SK-N-SH treated with all-trans-retinoic acid at 6 μM for 48 hours (cell line): ENCODE measurements at regions not wholly inside any gene's neighbourhood (a gene's known extent, or its start where the extent isn't known, plus 50 kb on each side); places are given as distances from the start of the nearest gene placed in this dataset.

Experiments used
- ARNTL ChIP-seq: fragments of 450-650 bp; formaldehyde crosslinking; IDR thresholded peaks from 2 replicates; pipeline ENCODE4 v1.5.0; 2020; ENCODE audit warnings: low read depth, mild to moderate bottlenecking, moderate library complexity, borderline replicate concordance
- CREB5 ChIP-seq: fragments of 250-450 bp; sonication (Bioruptor Pico); IDR thresholded peaks from 2 replicates; pipeline ENCODE4 v1.5.1; 2020; ENCODE audit warnings: low read depth, mild to moderate bottlenecking, moderate library complexity
- CSRNP3 ChIP-seq: fragments of 250-450 bp; sonication (Bioruptor Pico); IDR thresholded peaks from 2 replicates; pipeline ENCODE4 v1.5.1; 2021; ENCODE audit warnings: mild to moderate bottlenecking, moderate library complexity
- GLIS3 ChIP-seq: fragments of 250-450 bp; sonication (Bioruptor Pico); IDR thresholded peaks from 2 replicates; pipeline ENCODE4 v1.5.0; 2020; ENCODE audit warnings: mild to moderate bottlenecking, moderate library complexity
- ISL1 ChIP-seq: fragments of 250-450 bp; sonication (Bioruptor Pico); IDR thresholded peaks from 2 replicates; pipeline ENCODE4 v2.1.2; 2022; ENCODE audit warnings: mild to moderate bottlenecking, moderate library complexity
- OSR1 ChIP-seq: fragments of 250-450 bp; sonication (Bioruptor Pico); IDR thresholded peaks from 2 replicates; pipeline ENCODE4 v1.8.0; 2022; ENCODE audit warnings: moderate library complexity, mild to moderate bottlenecking, inconsistent platforms
- PATZ1 ChIP-seq: fragments of 250-450 bp; sonication (Bioruptor Pico); IDR thresholded peaks from 2 replicates; pipeline ENCODE4 v1.8.0; 2020; ENCODE audit warnings: mild to moderate bottlenecking, moderate library complexity, borderline replicate concordance
- PPARA ChIP-seq: fragments of 250-450 bp; sonication (Bioruptor Pico); IDR thresholded peaks from 2 replicates; pipeline ENCODE4 v1.5.0; 2020; ENCODE audit warnings: mild to moderate bottlenecking, borderline replicate concordance
- RARB ChIP-seq: fragments of 250-450 bp; sonication (Bioruptor Pico); IDR thresholded peaks from 2 replicates; pipeline ENCODE4 v1.8.0; 2021; ENCODE audit warnings: mild to moderate bottlenecking, moderate library complexity
- TOX ChIP-seq: fragments of 250-450 bp; sonication (Bioruptor Pico); IDR thresholded peaks from 2 replicates; pipeline ENCODE4 v1.8.0; 2021; ENCODE audit warnings: mild to moderate bottlenecking, moderate library complexity, borderline replicate concordance
- ZFP3 ChIP-seq: fragments of 250-450 bp; sonication (Bioruptor Pico); IDR thresholded peaks from 2 replicates; pipeline ENCODE4 v1.5.0; 2020; ENCODE audit warnings: mild to moderate bottlenecking, moderate library complexity
- ZNF70 ChIP-seq: fragments of 450-650 bp; formaldehyde crosslinking; IDR thresholded peaks from 2 replicates; pipeline ENCODE4 v1.5.0; 2020; ENCODE audit warnings: mild to moderate bottlenecking, moderate library complexity
- ZNF8 ChIP-seq: fragments of 450-650 bp; formaldehyde crosslinking; IDR thresholded peaks from 2 replicates; pipeline ENCODE4 v1.5.0; 2020; ENCODE audit warnings: mild to moderate bottlenecking, moderate library complexity

- TF ChIP-seq CREB5 (no peak), CSRNP3 (no peak), PATZ1 (no peak), TOX (CRISPR knock-in tag) (no peak), ZFP3 (no peak), OSR1 (CRISPR knock-in tag) (no peak), ARNTL (no peak), ZNF8 (CRISPR knock-in tag) (no peak), RARB (CRISPR knock-in tag) (no peak), PPARA (CRISPR knock-in tag) (no peak), GLIS3 (CRISPR knock-in tag) (no peak), ZNF70 (CRISPR knock-in tag) (no peak), ISL1 (CRISPR knock-in tag) (no peak)
Measured at GRCh38 chr10:83834096-83834495, 305.2 kb upstream of the GHITM start.
